Muscle layer of colon (tissue), 2 donors: ENCODE measurements at regions not wholly inside any gene's neighbourhood (a gene's known extent, or its start where the extent isn't known, plus 50 kb on each side); places are given as distances from the start of the nearest gene placed in this dataset.

ENCODE experiments used
- H3K27ac ChIP-seq: one replicate; pipeline ENCODE4 v1.7.0; 2013; ENCODE audit warnings: low read depth, mild to moderate bottlenecking, low read length, moderate library complexity
- H3K27me3 ChIP-seq, 2 donors: one replicate each; pipeline ENCODE4 v1.7.0; 2013; ENCODE audit warnings: low read length in 2 of 2, mild to moderate bottlenecking in 2 of 2; ENCODE audit not compliant: insufficient read depth in 2 of 2, control insufficient read depth in 1 of 2
- H3K36me3 ChIP-seq: one replicate; pipeline ENCODE4 v1.7.0; 2013; ENCODE audit warnings: mild to moderate bottlenecking, low read length; ENCODE audit not compliant: insufficient read depth
- H3K4me1 ChIP-seq: one replicate; pipeline ENCODE4 v1.7.0; 2013; ENCODE audit warnings: mild to moderate bottlenecking, low read length; ENCODE audit not compliant: insufficient read depth
- H3K4me3 ChIP-seq, 2 donors: one replicate each; pipeline ENCODE4 v1.7.0; 2013; ENCODE audit warnings: low read length in 2 of 2, low read depth in 1 of 2, mild to moderate bottlenecking in 1 of 2, moderate library complexity in 1 of 2
- H3K9ac ChIP-seq: one replicate; pipeline ENCODE4 v1.7.0; 2013; ENCODE audit warnings: low read length
- H3K9me3 ChIP-seq: one replicate; pipeline ENCODE4 v1.7.0; 2013; ENCODE audit warnings: mild to moderate bottlenecking, low read length
- donor health status: abdominal sarcoma.
- donor health status: Adenocarcinoma of cecum.

DNA sequence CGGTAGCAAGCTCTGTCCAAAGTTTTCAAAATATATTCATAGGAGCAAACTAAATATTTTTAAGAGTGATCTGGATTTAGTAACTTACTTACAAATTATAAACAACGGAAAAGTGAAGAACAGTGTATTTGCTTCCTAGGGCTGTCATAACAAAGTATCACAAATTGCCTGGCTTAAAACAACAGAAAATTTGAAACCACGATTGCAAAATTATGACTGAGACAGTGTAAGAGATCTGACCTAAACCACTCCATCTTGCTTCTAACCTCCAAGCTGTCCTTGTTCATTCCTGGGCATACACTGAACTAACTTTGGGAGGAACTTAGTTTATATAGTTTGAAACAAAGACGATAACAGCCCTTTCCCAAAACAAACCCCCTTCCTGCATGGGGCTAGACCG is 202.0 kb upstream of the CDH6 start:
- Histone ChIP-seq H3K36me3 (no peaks in the 10 kb centered on the region), H3K4me1 (no peaks in the 10 kb centered on the region), H3K9ac (no peak overlapping the region), H3K27ac (no peak overlapping the region), H3K4me3 (no peak overlapping the region), H3K27me3 (no peaks in the 10 kb centered on the region), H3K9me3 (no peaks in the 10 kb centered on the region)

DNA sequence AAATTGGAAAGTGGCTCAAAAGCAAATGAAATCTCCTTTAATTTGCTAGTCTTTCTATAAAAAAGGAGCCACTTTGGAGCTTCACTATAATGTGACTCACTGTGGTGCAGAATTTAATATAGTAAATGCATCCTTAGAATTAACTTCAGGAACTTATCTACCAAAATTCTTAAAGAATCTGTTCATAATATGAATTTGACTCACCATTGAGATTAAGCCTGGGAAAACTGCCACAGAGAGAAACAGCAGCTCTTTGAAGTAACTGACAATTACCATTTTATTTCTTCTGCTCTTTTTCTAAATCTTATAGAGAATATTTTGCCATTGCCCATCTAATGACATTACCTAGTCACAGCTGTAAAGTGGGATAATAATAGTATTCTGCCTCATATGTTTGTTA is 211.9 kb upstream of the CDH6 start:
- no peaks in the 10 kb centered on the region for H3K36me3 ChIP-seq
- no peak overlapping the region for H3K9ac ChIP-seq
- no peaks in the 10 kb centered on the region for H3K27me3 ChIP-seq
- no peaks in the 10 kb centered on the region for H3K9me3 ChIP-seq
- H3K27ac ChIP-seq, result no peak overlapping the region
- no peaks in the 10 kb centered on the region for H3K4me1 ChIP-seq
- H3K4me3 ChIP-seq, result no peak overlapping the region

DNA sequence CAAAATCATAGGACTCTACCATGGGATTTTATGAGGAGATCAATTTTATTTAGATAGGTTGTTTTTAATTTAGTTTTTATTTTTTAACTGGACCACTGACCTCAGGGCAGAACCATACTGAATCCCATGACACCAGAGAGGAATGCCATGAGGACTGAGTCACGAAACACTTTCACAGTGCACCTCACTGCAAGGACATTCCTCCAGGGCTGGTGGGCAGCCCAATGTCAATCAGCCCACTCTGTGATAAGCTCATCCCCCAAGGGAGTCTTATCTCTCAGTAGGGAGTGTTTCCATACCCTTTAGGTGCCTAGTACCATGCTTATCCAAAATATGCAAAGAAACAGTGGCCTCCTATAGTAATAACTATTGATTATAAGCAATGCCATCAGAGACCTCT is 224.5 kb upstream of the CDH6 start:
- no peaks in the 10 kb centered on the region for H3K4me1 ChIP-seq
- H3K27ac ChIP-seq, result no peak overlapping the region
- no peak overlapping the region for H3K4me3 ChIP-seq
- no peaks in the 10 kb centered on the region for H3K9me3 ChIP-seq
- no peaks in the 10 kb centered on the region for H3K36me3 ChIP-seq
- H3K27me3 ChIP-seq, result no peaks in the 10 kb centered on the region
- no peak overlapping the region for H3K9ac ChIP-seq

DNA sequence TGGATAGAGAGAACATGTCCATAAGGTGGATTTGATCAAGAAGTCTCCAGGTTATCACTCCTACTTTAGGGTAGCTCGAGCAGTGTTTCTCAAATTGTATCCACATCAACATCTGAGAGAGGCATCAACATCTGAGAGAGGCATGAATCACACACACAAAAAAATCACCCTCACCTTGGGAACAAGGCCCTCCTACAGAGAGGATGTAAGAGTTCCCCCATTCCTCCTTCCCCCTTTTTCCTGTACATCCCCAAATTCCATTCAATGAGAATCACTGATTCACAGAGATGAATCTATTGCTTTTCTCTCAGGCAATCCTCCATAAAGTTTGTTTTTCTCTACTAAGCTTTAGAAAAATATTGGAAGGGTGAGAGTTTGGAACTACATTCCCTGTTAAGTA is 233.4 kb upstream of the CDH6 start:
- Histone ChIP-seq H3K27ac (no peak overlapping the region), H3K27me3 (no peaks in the 10 kb centered on the region), H3K4me1 (no peaks in the 10 kb centered on the region), H3K4me3 (no peak overlapping the region), H3K36me3 (no peaks in the 10 kb centered on the region), H3K9ac (no peak overlapping the region), H3K9me3 (no peaks in the 10 kb centered on the region)

DNA sequence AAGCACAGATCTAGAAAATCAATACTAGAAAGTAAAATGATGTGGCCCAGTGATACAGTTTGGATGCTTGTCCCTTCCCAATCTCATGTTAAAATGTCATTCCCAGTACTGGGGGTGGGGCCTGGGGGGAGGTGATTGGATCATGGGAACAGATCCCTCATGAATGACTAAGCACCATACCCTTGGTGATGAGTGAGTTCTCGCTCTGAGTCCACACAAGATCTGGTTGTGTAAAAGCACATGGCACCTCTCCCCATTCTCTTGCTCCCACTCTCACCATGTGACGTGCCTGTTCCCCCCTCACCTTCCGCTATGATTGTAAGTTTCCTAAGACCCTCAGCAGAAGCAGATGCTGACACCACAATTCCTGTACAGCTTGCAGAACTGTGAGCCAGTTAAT is 234.2 kb upstream of the CDH6 start:
- H3K9me3 ChIP-seq, result no peaks in the 10 kb centered on the region
- no peaks in the 10 kb centered on the region for H3K4me1 ChIP-seq
- no peak overlapping the region for H3K27ac ChIP-seq
- H3K27me3 ChIP-seq, result no peaks in the 10 kb centered on the region
- H3K36me3 ChIP-seq, result no peaks in the 10 kb centered on the region
- no peak overlapping the region for H3K4me3 ChIP-seq
- no peak overlapping the region for H3K9ac ChIP-seq

DNA sequence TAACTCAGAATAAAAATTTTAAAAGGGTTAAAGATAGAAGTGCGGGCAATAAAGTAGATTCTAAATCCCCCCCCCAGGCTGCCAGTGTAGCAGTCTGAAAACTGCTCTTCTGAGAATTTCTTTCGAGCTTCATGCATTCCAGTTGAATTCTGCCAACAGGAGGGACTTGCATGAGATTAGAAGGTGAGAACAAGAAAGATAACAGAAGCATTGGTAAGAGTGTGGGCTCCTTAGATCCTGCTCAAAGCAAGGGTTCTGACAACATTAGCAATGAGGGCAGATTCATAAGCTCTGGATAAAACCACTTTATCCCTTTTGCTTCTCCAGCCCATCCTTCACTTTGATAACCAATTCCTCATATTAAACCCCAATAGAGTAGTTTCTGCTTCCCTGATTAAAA is 235.9 kb upstream of the CDH6 start:
- H3K9me3 ChIP-seq, result no peaks in the 10 kb centered on the region
- no peak overlapping the region for H3K27ac ChIP-seq
- no peak overlapping the region for H3K4me3 ChIP-seq
- no peaks in the 10 kb centered on the region for H3K27me3 ChIP-seq
- no peaks in the 10 kb centered on the region for H3K4me1 ChIP-seq
- H3K36me3 ChIP-seq, result no peaks in the 10 kb centered on the region
- no peak overlapping the region for H3K9ac ChIP-seq

DNA sequence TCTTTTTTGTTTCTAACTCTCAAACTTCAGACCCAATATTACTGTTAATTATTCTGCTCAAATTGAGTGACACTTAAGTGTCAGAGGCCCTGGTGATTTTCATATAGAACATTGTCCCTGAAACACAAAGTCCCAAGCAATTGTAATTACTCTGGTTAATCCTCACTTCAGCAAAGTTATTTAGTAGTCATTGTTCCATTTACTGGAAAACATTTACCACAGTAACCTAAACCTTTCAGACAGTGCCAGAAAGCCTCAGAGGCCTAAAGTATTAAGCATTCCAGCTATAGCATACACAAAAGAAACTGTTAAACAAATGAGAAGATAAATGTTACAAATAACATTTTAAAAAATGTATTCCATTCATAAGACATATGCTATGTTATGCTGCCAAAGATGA is 237.2 kb upstream of the CDH6 start:
- no peak overlapping the region for H3K4me3 ChIP-seq
- H3K4me1 ChIP-seq, result no peaks in the 10 kb centered on the region

DNA sequence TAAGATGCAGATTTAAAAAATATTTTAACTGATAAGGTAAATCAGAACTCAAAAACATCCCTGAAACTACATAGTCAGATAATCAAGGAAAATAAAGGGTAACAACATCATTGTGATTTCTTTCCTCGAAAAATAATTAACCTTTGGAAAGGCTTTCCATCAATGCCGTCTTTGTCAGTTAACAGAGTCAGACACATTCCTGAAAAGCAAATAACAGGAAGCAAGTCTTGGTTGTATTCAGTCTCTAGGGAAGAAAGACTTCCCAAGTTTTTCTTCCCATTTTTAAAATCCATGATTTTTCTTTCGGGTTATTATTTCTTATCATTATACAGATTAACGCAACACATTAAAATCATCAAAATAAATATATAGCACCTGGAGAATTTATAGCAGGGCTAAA is 256.4 kb upstream of the CDH6 start:
- H3K36me3 ChIP-seq, result no peaks in the 10 kb centered on the region
- H3K9me3 ChIP-seq, result no peaks in the 10 kb centered on the region
- no peaks in the 10 kb centered on the region for H3K27me3 ChIP-seq
- H3K4me1 ChIP-seq, result no peaks in the 10 kb centered on the region
- H3K27ac ChIP-seq, result no peak overlapping the region
- H3K9ac ChIP-seq, result no peak overlapping the region
- no peak overlapping the region for H3K4me3 ChIP-seq

More for the DNA sequence above, 237.2 kb upstream of the CDH6 start:
- H3K36me3 ChIP-seq, result no peaks in the 10 kb centered on the region
- H3K27me3 ChIP-seq, result no peaks in the 10 kb centered on the region
- H3K9ac ChIP-seq, result no peak overlapping the region
- no peaks in the 10 kb centered on the region for H3K9me3 ChIP-seq
- H3K27ac ChIP-seq, result no peak overlapping the region

DNA sequence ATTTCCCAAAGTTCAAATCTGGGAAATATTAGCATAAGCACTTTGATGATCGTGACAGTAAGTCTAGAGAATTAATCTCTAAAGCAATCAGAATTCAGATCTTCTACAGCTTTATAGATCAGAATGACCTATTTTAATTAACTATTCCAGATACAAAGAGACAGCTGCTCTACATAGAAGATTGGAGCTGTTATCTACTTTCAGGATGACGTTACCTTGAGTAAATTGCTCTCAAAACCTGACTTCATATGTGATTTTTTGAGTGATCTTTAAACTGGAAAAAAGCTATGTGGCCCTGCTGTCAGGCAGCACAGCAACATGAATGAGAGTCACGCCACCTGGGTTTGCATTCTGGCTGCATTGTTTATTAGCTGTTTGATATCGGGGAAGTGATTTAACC is 259.9 kb upstream of the CDH6 start:
- Histone ChIP-seq H3K9ac (no peak overlapping the region), H3K27me3 (no peaks in the 10 kb centered on the region), H3K4me1 (no peaks in the 10 kb centered on the region), H3K27ac (no peak overlapping the region), H3K9me3 (no peaks in the 10 kb centered on the region), H3K4me3 (no peak overlapping the region), H3K36me3 (no peaks in the 10 kb centered on the region)

DNA sequence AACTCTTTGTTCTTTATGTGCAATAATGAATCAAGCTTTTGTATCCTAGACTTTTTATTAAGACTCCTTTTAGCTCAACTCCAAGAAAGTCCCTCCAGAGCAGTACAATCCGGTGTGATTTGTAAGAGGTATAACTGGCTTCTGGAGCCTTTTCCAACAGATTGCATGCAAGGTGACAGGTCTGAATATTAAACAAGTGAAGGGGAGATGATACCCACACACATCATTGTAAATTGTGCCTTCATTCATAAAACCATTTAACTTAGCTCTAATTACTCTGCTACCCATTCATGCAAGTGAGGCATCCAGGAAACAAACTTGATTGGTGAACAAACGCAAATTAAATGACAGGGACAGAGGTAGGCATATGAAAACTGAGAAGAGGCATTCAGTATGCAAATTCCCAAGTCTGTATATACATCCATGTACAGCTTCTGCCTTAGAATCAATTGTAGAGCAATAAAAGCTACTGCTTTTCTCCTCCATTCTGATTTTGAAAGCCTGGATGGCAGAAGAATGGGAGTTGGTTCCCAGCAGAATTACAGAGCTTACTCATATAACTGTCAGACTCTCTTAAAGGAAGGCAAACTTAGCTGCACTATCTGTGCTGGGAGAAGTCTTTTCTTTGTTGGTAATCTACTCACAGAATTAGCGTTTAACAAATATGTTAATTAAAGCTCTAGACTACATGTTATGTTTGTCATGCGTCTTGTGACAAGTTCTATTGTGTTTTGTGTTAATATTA is 261.0 kb upstream of the CDH6 start:
- Histone ChIP-seq H3K27me3 (no peaks in the 10 kb centered on the region), H3K36me3 (no peaks in the 10 kb centered on the region), H3K27ac (no peak overlapping the region), H3K9me3 (no peaks in the 10 kb centered on the region), H3K9ac (no peak overlapping the region), H3K4me3 (no peak overlapping the region), H3K4me1 (no peaks in the 10 kb centered on the region)

DNA sequence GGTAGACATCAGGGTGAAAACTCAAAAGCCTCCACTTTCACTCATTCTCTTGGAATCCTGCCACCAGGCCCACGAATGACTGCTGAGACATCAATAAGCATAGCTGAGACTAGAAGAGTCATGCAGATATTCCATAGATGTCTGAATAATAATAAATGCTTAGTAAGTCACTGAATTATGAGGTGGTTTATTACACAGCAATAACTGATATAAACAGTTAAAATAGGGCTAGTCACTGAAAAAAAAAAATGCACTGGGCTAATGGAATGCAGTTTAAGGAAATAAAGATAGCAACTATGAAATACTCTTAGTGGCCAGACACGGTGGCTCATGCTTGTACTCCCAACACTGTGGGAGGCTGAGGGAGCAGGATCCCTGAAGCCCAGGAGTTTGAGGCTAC is 262.8 kb upstream of the CDH6 start:
- no peaks in the 10 kb centered on the region for H3K27me3 ChIP-seq
- H3K27ac ChIP-seq, result no peak overlapping the region
- H3K36me3 ChIP-seq, result no peaks in the 10 kb centered on the region
- H3K4me3 ChIP-seq, result no peak overlapping the region
- no peak overlapping the region for H3K9ac ChIP-seq
- H3K9me3 ChIP-seq, result no peaks in the 10 kb centered on the region
- H3K4me1 ChIP-seq, result no peaks in the 10 kb centered on the region

DNA sequence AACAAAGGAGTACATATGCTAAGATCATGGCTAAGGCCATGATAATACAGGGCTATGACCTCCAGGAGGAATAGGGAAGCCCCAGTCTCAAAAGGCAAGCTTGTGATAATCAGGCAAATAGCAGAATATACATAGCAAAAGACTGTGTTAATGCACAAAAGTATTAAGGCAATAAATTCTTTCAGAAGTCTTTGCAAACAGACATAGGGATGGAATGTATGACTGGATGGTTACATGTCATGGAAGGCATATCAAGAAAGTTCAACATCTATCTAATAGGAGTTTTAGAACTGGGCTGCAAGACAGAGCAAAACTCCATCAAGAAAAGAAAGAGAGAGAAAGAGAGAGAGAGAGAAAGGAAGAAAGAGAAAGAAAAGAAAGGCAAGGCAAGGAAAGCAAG is 264.5 kb upstream of the CDH6 start:
- H3K27me3 ChIP-seq, result no peaks in the 10 kb centered on the region
- H3K27ac ChIP-seq, result no peak overlapping the region
- H3K4me1 ChIP-seq, result no peaks in the 10 kb centered on the region
- no peak overlapping the region for H3K4me3 ChIP-seq
- H3K9ac ChIP-seq, result no peak overlapping the region
- H3K36me3 ChIP-seq, result no peaks in the 10 kb centered on the region
- H3K9me3 ChIP-seq, result no peaks in the 10 kb centered on the region
